ENCODE measurements at regions not wholly inside any gene's neighbourhood (a gene's known extent, or its start where the extent isn't known, plus 50 kb on each side); places are given as distances from the start of the nearest gene placed in this dataset.

DNA sequence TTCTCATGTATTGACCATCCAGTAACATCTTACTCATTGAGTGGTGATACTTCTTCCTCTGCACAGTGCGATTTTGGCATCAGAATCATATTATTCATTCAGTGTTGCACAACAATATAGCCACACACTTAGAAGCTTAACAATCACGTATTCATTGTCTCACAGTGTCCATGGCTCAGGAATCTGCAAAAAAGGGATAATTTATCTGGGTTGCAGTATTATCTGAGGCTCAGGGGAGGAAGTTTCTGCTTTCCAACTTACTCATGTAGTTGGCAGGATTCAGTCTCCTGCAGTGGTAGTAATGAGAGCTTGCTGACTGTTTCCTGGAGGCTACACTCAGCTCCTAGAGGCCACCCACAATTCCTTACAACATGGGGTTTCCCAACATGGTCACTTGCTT lies 803.6 kb downstream of the SORCS1 start:
- TF ChIP-seq, protein P1, sequence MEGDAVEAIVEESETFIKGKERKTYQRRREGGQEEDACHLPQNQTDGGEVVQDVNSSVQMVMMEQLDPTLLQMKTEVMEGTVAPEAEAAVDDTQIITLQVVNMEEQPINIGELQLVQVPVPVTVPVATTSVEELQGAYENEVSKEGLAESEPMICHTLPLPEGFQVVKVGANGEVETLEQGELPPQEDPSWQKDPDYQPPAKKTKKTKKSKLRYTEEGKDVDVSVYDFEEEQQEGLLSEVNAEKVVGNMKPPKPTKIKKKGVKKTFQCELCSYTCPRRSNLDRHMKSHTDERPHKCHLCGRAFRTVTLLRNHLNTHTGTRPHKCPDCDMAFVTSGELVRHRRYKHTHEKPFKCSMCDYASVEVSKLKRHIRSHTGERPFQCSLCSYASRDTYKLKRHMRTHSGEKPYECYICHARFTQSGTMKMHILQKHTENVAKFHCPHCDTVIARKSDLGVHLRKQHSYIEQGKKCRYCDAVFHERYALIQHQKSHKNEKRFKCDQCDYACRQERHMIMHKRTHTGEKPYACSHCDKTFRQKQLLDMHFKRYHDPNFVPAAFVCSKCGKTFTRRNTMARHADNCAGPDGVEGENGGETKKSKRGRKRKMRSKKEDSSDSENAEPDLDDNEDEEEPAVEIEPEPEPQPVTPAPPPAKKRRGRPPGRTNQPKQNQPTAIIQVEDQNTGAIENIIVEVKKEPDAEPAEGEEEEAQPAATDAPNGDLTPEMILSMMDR (IDR thresholded peaks at IDR 0.05) = no peak
- TF ChIP-seq POLR2A (IDR thresholded peaks at IDR 0.05) = no peak

All from right lobe of liver (tissue), 4 donors.